ENCODE measurements at regions not wholly inside any gene's neighbourhood (a gene's known extent, or its start where the extent isn't known, plus 50 kb on each side); places are given as distances from the start of the nearest gene placed in this dataset.

DNA sequence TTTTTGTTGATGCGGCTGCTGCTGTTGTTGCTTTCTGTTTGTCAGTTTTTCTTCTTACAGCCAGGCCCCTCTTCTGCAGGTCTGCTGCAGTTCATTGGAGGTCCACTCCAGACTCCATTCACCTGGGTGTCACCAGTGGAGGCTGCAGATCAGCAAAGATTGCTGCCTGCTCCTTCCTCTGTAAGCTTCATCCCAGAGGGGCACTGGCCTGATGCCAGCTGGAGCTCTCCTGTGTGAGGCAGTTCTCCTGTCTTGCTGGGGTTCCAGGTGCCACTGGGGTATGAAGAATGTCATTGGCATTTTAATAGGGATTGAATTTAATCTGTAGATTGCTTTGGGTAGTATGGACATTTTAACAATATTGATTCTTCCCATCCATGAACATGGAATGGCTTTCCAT is 308.5 kb upstream of the MEOX2 start:
- DNase-seq (ENCODE audit: low read depth) = no peak
- TF ChIP-seq, protein P1, sequence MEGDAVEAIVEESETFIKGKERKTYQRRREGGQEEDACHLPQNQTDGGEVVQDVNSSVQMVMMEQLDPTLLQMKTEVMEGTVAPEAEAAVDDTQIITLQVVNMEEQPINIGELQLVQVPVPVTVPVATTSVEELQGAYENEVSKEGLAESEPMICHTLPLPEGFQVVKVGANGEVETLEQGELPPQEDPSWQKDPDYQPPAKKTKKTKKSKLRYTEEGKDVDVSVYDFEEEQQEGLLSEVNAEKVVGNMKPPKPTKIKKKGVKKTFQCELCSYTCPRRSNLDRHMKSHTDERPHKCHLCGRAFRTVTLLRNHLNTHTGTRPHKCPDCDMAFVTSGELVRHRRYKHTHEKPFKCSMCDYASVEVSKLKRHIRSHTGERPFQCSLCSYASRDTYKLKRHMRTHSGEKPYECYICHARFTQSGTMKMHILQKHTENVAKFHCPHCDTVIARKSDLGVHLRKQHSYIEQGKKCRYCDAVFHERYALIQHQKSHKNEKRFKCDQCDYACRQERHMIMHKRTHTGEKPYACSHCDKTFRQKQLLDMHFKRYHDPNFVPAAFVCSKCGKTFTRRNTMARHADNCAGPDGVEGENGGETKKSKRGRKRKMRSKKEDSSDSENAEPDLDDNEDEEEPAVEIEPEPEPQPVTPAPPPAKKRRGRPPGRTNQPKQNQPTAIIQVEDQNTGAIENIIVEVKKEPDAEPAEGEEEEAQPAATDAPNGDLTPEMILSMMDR (IDR thresholded peaks at IDR 0.05; ENCODE audit: insufficient read depth, low read depth, low read length) = no peak
- no peak overlapping the region for H3K4me3 ChIP-seq (ENCODE audit: low read depth, low read length)

DNA sequence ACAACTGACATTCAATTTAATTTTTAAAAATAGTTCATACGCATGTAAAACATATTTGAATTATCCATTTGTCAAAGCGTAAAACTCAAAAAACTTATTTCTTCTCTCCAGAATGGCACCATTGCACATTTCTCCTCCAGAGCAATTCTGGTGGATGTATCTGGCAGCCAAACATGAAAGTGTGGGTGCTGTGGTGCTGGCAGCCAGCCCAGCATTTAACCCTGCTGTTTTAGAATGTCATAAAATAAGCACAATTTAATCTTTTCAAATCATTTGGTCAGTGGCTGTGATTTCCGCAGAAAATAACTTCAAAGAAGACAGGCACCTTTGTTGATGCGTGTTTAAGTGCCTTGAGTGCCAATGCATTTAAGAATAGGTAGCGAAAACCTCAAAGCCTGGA is 302.7 kb upstream of the MEOX2 start:
- no peak for DNase-seq (ENCODE audit: low read depth)
- H3K4me3 ChIP-seq (ENCODE audit: low read depth, low read length) = no peak overlapping the region
- TF ChIP-seq, protein P1 (IDR thresholded peaks at IDR 0.05; ENCODE audit: insufficient read depth, low read depth, low read length) = no peak

- TF ChIP-seq, protein P1 (IDR thresholded peaks at IDR 0.05; ENCODE audit: insufficient read depth, low read depth, low read length) = no peak
- peak; percentile 14 for DNase-seq (ENCODE audit: low read depth)
- no peak overlapping the region for H3K4me3 ChIP-seq (ENCODE audit: low read depth, low read length)
Observed at GRCh38 chr7:15985587-15986384, 299.3 kb upstream of the MEOX2 start.

DNA sequence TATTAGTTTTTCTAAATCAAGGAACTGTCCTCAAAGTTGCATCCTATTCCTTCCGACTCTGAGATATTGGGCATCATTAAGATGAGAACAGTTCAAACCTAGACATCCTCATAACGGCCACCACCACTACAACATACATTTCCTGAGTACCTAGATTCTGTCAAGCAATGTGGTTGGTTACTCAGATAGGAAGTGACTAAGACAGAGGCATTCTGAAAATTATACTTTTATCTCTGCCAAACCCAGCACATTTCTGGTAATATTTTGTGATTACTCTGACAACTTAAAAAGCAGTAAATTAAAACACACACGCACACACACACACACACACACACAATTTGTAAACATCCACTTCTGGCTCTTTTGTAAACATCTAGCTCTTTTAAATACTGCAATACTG is 291.2 kb upstream of the MEOX2 start:
- peak; percentile 41 for DNase-seq (ENCODE audit: low read depth)
- H3K4me3 ChIP-seq (ENCODE audit: low read depth, low read length) = no peak overlapping the region
- TF ChIP-seq, protein P1 (IDR thresholded peaks at IDR 0.05; ENCODE audit: insufficient read depth, low read depth, low read length) = no peak

GRCh38 chr7:15972862-15973275 is 286.4 kb upstream of the MEOX2 start:
- TF ChIP-seq, protein P1 (IDR thresholded peaks at IDR 0.05; ENCODE audit: insufficient read depth, low read depth, low read length) = no peak
- H3K4me3 ChIP-seq (ENCODE audit: low read depth, low read length) = no peak overlapping the region
- peak; percentile 29 for DNase-seq (ENCODE audit: low read depth)

DNA sequence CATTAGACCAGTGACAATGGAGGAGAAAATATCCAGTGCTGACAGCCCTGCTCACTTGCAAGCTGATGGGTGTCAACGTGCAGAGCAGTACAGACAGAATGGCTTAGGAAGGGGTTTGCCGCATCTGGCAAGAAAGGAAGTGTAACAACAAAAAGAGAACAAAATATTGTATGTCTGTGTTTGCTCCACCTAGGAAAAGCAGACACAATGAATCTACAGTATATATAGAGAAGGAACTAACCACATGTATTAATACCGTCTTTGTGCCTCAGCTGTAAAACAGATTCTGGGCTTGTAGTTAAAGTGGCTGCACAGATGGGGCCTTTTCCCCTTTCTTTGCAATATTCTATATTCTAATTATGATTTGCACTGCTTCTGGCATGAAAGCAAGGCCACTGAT is 281.1 kb upstream of the MEOX2 start:
- TF ChIP-seq, protein P1 (IDR thresholded peaks at IDR 0.05; ENCODE audit: insufficient read depth, low read depth, low read length) = no peak
- no peak for DNase-seq (ENCODE audit: low read depth)
- H3K4me3 ChIP-seq (ENCODE audit: low read depth, low read length) = no peak overlapping the region

DNA sequence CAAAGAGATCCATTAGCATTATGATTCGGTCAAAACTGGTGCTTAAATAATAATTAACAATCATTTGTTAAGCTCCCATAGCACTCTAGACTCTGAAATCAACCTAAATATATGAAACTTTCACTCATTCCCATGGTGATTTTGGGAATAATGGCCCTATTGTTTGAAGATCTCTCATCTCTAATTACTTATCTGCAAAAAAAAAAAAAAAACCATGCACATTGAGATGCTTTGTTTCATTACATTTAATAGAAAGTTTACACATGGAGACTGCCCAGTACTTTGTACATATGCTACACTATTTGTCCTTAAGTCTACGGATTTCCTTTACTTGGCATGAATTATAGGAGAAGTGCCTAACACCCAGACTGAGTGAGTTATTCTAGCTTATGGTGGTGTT is 280.6 kb upstream of the MEOX2 start:
- DNase-seq (ENCODE audit: low read depth) = no peak
- H3K4me3 ChIP-seq (ENCODE audit: low read depth, low read length) = no peak overlapping the region
- TF ChIP-seq, protein P1 (IDR thresholded peaks at IDR 0.05; ENCODE audit: insufficient read depth, low read depth, low read length) = no peak

All from fibroblast of villous mesenchyme (primary cell).